ENCODE measurements at regions not wholly inside any gene's neighbourhood (a gene's known extent, or its start where the extent isn't known, plus 50 kb on each side); places are given as distances from the start of the nearest gene placed in this dataset.

DNA sequence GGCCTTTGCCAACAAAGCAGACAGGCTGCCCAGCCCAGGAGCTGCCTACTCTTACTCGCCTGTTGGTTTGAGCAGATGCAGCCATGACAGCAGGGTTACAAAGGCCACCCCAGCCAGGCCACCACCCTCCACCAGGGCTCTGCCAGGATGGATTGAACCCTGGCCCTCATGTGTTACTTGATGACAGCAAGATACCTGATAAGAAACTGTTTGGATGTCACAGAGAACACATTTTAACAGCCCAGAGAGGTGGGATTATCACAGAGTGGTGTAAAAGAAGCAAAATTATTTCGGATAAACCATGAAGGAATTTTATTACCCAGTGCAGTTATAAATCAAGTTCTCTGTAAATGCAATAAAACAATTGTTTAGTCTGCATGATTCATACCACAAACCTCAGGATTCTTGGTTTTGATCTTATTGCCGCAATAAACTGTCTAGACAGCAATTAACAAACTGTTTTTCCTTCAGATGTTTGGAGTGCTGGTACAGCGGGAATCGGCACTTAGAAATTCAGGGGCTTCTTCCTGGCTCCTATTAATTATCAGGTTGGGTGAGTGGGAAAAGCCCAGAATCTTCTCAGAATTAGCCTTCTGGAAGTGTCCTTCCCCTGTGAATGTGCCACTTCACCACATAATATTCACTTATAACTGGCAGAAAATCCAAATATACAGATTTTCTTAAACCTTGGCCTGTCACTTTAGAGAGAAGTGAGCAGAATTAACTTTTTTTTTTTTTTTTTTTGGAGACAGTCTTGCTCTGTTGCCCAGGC, 58.0 kb upstream of the SALL4 start:
- no peak for DNase-seq
- H3K4me2 ChIP-seq (replicated peaks; ENCODE audit: extremely low read depth, low read length, poor library complexity, severe bottlenecking): no peak overlapping the region
- H3K27ac Mint-ChIP-seq: no peak overlapping the region
- H3K4me1 Mint-ChIP-seq: no peaks in the 10 kb centered on the region
- no peaks in the 10 kb centered on the region for H3K79me2 ChIP-seq (ENCODE audit: insufficient read depth, low read length)
- H3K27me3 Mint-ChIP-seq (ENCODE audit: low read depth in 3 of 3): peaks cover 2 to 10% (median 2%) of the 10 kb centered on the region in 3 donors
- no peak overlapping the region for H3K27ac ChIP-seq (ENCODE audit: low read depth in 1 of 2, low read length in 2 of 2)
- no peaks in the 10 kb centered on the region for H4K20me1 ChIP-seq (ENCODE audit: insufficient read depth, low read length)
- H3K9ac ChIP-seq (ENCODE audit: insufficient read depth, low read length, poor library complexity, severe bottlenecking): no peak overlapping the region
- H3K4me1 ChIP-seq (ENCODE audit: control insufficient read depth in 1 of 2, insufficient read depth in 2 of 2, low read length in 2 of 2): no peaks in the 10 kb centered on the region
- intact Hi-C loops (cut with micrococcal nuclease): no loop called here
- WGBS (ENCODE audit: insufficient coverage): 100% methylated on average over 1 of the region's 5 CpGs
- no peaks in the 10 kb centered on the region for H3K36me3 ChIP-seq (replicated peaks in 1 of 2; ENCODE audit: control insufficient read depth in 1 of 2, insufficient read depth in 2 of 2, low read length in 2 of 2)
- H3K9me3 ChIP-seq (replicated peaks in 1 of 2; ENCODE audit: control insufficient read depth in 1 of 2, insufficient read depth in 1 of 2, low read length in 2 of 2): no peaks in the 10 kb centered on the region
- no peak overlapping the region for H3K4me3 Mint-ChIP-seq
- H3K27me3 ChIP-seq (ENCODE audit: control insufficient read depth in 2 of 2, insufficient read depth in 2 of 2, low read length in 2 of 2): no peaks in the 10 kb centered on the region
- no peak for TF ChIP-seq CTCF (IDR thresholded peaks at IDR 0.05)
- no peaks in the 10 kb centered on the region for H3K36me3 Mint-ChIP-seq
- no peak overlapping the region for H2AFZ ChIP-seq (ENCODE audit: insufficient read depth, low read depth, low read length, poor library complexity, severe bottlenecking)
- H3K4me3 ChIP-seq (replicated peaks in 1 of 3; ENCODE audit: low read depth in 2 of 3, low read length in 3 of 3): no peak overlapping the region
- peaks cover 0 to 3% (median 0%) of the 10 kb centered on the region in 7 donors for H3K9me3 Mint-ChIP-seq

GRCh38 chr20:51856432-51856831, 54.1 kb upstream of the SALL4 start:
- H3K79me2 ChIP-seq (ENCODE audit: insufficient read depth, low read length): no peaks in the 10 kb centered on the region
- intact Hi-C loops (cut with micrococcal nuclease): no loop called here
- Mint-ChIP-seq H3K27ac (no peak overlapping the region), H3K9me3 (peaks cover 0 to 2% (median 0%) of the 10 kb centered on the region in 7 donors), H3K36me3 (no peaks in the 10 kb centered on the region), H3K4me1 (no peaks in the 10 kb centered on the region), H3K4me3 (no peak overlapping the region), H3K27me3 (ENCODE audit: low read depth in 3 of 3) (peaks cover 0 to 14% (median 2%) of the 10 kb centered on the region in 3 donors)
- H3K4me2 ChIP-seq (replicated peaks; ENCODE audit: extremely low read depth, low read length, poor library complexity, severe bottlenecking): no peak overlapping the region
- H3K9me3 ChIP-seq (replicated peaks in 1 of 2; ENCODE audit: control insufficient read depth in 1 of 2, insufficient read depth in 1 of 2, low read length in 2 of 2): no peaks in the 10 kb centered on the region
- no peaks in the 10 kb centered on the region for H3K36me3 ChIP-seq (replicated peaks in 1 of 2; ENCODE audit: control insufficient read depth in 1 of 2, insufficient read depth in 2 of 2, low read length in 2 of 2)
- H3K27ac ChIP-seq (ENCODE audit: low read depth in 1 of 2, low read length in 2 of 2): no peak overlapping the region
- H3K27me3 ChIP-seq (ENCODE audit: control insufficient read depth in 2 of 2, insufficient read depth in 2 of 2, low read length in 2 of 2): no peaks in the 10 kb centered on the region
- TF ChIP-seq CTCF (IDR thresholded peaks at IDR 0.05): no peak
- no peak overlapping the region for H3K9ac ChIP-seq (ENCODE audit: insufficient read depth, low read length, poor library complexity, severe bottlenecking)
- DNase-seq: no peak
- H2AFZ ChIP-seq (ENCODE audit: insufficient read depth, low read depth, low read length, poor library complexity, severe bottlenecking): no peak overlapping the region
- no peaks in the 10 kb centered on the region for H3K4me1 ChIP-seq (ENCODE audit: control insufficient read depth in 1 of 2, insufficient read depth in 2 of 2, low read length in 2 of 2)
- no peak overlapping the region for H3K4me3 ChIP-seq (replicated peaks in 1 of 3; ENCODE audit: low read depth in 2 of 3, low read length in 3 of 3)
- H4K20me1 ChIP-seq (ENCODE audit: insufficient read depth, low read length): no peaks in the 10 kb centered on the region
- WGBS (ENCODE audit: insufficient coverage): 100% methylated on average over 1 of the region's 3 CpGs
